Fibroblast of pulmonary artery (primary cell): ENCODE measurements at regions not wholly inside any gene's neighbourhood (a gene's known extent, or its start where the extent isn't known, plus 50 kb on each side); places are given as distances from the start of the nearest gene placed in this dataset.

Experiments
- DNase-seq: peaks from one replicate; pipeline ENCODE4 v3.0.0-alpha.2; 2010; ENCODE audit warnings: low read depth
- H3K4me3 ChIP-seq: replicated peaks from 2 replicates; pipeline ENCODE4 v1.5.1; 2011; ENCODE audit warnings: low read depth, mild to moderate bottlenecking, control low read depth, low read length, moderate library complexity
- TF ChIP-seq, protein P1 (sequence below): IDR thresholded peaks from 2 replicates; pipeline ENCODE4 v1.5.1; 2011; ENCODE audit warnings: mild to moderate bottlenecking, control low read depth, low read length, inconsistent platforms; ENCODE audit errors: missing control alignments

DNA sequence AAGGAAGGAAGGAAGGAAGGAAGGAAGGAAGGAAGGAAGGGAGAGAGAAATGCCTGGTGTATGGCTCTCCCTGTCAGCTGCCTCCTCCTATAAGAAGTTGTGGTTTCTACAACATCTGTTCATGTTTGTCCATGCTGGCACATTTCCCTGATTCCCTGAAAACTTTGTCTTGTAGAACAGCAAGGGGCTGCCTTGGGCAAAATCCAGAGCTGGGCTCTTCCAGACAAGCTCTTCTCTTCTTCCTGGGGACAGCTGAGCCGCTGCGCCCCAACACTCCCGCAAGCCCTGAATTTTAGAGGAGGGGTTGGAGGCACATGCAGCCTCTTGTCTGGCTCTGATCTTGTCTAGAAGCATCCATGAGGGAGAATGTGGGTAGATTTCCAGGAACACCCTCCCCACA lies 282.0 kb upstream of the ADARB2 start:
- DNase-seq: no peak
- H3K4me3 ChIP-seq: no peak overlapping the region
- TF ChIP-seq, protein P1, sequence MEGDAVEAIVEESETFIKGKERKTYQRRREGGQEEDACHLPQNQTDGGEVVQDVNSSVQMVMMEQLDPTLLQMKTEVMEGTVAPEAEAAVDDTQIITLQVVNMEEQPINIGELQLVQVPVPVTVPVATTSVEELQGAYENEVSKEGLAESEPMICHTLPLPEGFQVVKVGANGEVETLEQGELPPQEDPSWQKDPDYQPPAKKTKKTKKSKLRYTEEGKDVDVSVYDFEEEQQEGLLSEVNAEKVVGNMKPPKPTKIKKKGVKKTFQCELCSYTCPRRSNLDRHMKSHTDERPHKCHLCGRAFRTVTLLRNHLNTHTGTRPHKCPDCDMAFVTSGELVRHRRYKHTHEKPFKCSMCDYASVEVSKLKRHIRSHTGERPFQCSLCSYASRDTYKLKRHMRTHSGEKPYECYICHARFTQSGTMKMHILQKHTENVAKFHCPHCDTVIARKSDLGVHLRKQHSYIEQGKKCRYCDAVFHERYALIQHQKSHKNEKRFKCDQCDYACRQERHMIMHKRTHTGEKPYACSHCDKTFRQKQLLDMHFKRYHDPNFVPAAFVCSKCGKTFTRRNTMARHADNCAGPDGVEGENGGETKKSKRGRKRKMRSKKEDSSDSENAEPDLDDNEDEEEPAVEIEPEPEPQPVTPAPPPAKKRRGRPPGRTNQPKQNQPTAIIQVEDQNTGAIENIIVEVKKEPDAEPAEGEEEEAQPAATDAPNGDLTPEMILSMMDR: no peak

DNA sequence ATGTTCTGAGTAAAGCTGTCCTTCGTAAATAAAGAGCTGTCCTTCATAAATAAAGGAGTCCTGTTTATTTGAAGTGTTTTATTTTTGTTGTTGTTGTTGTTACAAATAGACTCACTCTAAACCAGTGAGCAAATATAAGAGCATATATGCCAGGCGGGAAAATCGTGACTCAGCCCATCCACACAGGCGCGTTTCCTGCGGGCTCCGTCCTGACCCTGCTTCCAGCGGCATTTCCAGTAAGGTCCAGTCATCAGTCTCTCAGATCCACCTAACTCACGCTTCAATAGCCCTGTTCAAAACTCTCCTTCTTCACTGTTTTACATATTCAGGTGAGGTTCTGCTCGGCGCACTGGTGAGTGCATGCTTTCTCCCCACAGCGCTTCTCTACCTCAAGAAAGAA lies 277.2 kb upstream of the ADARB2 start:
- TF ChIP-seq, protein P1: no peak

DNA sequence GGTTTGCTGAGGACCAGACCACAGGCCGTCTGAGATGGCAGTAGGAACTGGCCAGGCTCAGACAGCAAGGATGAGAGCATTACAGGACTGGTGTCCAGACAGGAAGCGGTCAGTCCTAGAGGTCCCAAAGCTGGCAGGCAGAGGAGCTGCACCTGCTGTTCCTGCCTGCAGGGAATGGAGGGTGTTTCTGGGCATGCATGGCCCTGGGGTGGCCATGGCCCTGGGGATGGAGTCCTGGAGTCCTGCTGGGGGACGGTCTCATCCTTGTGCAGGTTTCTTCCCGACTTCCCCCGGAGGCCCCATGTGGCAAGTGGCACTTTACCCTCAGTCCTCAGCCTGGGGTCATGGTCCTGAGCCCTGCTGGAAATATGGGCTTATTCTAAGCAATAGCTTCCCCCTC lies 274.9 kb upstream of the ADARB2 start:
- no peak overlapping the region for H3K4me3 ChIP-seq
- no peak for DNase-seq
- TF ChIP-seq, protein P1: no peak

More for the DNA sequence above, 277.2 kb upstream of the ADARB2 start:
- no peak for DNase-seq
- no peak overlapping the region for H3K4me3 ChIP-seq

DNA sequence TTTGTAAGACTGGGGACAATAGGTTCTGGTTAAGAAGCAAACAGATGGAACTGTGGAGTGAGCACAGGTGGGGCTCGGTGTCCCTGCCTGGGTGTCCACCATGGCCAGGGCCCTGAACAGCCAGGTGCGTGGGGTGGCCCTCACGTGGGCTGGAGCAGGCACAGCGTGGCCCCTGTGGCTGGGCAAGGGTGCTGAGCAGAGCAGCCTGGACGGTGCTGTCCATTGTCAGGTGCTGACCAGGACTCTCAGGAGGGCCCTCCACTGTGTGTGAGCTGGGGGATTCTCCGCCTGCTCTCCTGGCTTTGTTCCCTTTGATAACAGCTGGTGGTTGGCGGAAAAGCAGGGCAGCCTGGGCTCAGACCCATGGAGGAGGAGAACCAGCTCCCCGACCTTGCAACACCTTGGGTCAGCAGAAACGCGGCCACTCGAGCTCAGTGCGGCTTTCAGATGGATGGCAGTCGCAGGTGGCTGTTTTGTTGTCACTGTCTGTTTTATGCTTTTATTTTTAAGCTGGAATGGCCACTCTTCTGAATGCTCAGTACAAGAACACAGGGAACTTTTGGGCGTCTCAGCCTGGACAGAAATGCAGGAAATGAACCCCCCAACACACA lies 273.9 kb upstream of the ADARB2 start:
- no peak overlapping the region for H3K4me3 ChIP-seq
- TF ChIP-seq, protein P1: no peak
- no peak for DNase-seq

DNA sequence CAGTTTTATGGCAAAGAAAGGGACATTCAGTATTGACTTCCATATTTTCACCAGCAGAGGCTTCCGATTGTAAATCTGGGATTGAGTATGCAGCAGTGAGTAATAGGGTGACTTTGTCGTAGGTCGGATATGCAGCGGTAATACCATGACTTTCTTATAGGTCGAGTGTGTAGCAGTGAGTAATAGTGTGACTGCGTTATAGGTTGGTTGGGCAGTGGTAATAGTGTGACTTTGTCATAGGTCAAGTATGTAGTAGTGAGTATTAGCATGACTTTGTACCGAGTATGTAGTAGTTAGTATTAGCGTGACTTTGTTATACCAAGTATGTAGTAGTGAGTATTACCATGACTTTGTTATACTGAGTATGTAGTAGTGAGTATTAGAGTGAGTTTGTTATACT lies 268.2 kb upstream of the ADARB2 start:
- DNase-seq: no peak
- TF ChIP-seq, protein P1: no peak
- no peak overlapping the region for H3K4me3 ChIP-seq

DNA sequence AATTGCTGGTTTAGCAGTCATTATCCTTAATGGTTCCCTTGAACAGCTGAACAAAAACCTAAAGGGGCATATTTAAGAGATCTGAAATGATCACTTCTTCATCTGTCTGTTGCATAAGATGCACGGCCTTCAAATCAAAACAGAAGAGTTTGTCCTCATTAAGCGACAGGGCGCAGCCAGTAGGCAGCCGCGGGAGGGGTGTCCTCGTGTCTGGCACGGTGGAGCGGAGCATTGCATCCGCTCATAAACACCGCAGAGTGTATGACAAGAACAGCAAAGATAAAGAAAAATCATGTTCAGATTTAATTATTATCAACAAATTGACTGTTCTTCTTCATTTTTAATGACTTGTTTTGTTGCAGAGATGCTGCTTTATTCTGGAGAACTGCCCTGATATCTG lies 255.6 kb upstream of the ADARB2 start:
- H3K4me3 ChIP-seq: no peak overlapping the region
- TF ChIP-seq, protein P1: no peak
- no peak for DNase-seq

DNA sequence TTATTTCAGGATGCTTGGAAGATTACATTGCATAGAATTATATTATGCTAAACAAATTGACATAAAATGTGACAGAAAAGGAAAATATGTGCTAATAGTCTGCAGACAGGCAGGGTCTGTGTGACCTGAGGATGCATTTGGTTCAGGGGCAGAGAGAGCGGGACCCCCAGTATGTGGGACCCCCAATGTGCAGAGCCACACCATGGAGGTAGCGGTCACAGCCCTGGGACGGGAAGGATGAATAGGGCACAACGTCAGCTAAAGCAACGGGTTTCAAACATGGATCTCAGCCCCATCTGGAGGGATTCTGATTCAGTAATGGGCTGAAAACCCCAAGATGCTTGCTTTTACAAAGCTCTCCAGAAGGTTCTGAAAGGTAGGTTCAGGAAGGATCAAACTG lies 251.8 kb upstream of the ADARB2 start:
- no peak for DNase-seq
- H3K4me3 ChIP-seq: no peak overlapping the region
- TF ChIP-seq, protein P1: no peak
